Ovary (tissue), 3 donors: ENCODE measurements at regions not wholly inside any gene's neighbourhood (a gene's known extent, or its start where the extent isn't known, plus 50 kb on each side); places are given as distances from the start of the nearest gene placed in this dataset.

Experiments used
- CTCF ChIP-seq, 3 donors: fragments of 450-650 bp in 2 of 3; fragments of 200-600 bp in 1 of 3; IDR thresholded peaks; one replicate each; pipeline versions ENCODE4 v1.5.1 to v1.8.0; 2016 to 2022; ENCODE audit warnings: antibody characterized with exemption in 3 of 3, mild to moderate bottlenecking in 1 of 3
- EP300 ChIP-seq: sonication (generic); formaldehyde crosslinking; IDR thresholded peaks from one replicate; pipeline ENCODE4 v1.6.1; 2017; ENCODE audit warnings: antibody characterized with exemption
- POLR2A ChIP-seq: fragments of 450-650 bp; IDR thresholded peaks from one replicate; pipeline ENCODE4 v1.6.1; 2017; ENCODE audit warnings: antibody characterized with exemption, mild to moderate bottlenecking, moderate library complexity
- donor health status: DM: no; HTN: no; CAD: no.

- TF ChIP-seq CTCF (IDR thresholded peaks at IDR 0.05) (no peak), EP300 (no peak), POLR2A (no peak)
These were observed 479.8 kb downstream of the DISC1 start for GRCh38 chr1:232106415-232106814.
